ENCODE measurements at regions not wholly inside any gene's neighbourhood (a gene's known extent, or its start where the extent isn't known, plus 50 kb on each side); places are given as distances from the start of the nearest gene placed in this dataset.
"Not testable (repeated sequence)": the region's sequence is repeated elsewhere in the genome, so short reads cannot be mapped to it uniquely, and the experiment has no call there.

DNA sequence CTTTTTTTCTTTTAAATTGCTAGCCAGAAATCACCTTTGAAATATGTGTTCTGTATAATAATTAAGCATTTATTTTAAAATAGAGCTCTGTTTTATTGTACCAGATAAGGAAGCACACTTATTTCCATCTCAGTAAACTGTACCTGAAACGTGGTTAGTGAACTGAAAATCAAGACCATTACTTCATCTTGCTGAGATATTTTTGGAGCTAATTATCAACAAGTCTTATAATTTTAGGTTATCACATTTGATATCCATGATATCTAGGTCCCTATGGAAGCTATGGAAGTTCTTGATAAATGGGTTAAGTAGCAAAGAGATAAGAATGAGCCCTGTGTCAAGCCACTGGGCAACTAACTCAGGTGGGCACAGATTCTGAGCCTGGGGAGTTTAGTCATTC, 187.2 kb downstream of the NFKBIZ start:
- no peak for DNase-seq (ENCODE audit: low read depth)

DNA sequence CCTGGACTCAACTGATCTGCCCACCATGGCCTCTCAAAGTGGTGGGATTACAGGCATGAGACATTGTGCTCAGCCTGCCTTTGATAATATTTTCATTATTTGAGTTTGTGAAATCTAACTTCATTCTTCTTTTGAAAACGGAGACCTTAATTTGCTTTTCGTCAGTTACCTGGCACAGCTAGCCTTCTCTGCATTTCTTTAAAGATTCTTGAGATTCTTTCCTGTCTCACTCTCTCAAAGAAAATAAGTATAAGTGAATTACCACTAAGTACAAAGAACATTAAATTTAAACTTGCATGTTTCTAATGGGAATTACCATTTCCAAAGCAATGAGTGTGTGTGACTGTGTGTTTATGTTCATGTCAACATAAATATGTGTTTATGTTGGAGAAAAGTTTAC, 187.9 kb downstream of the NFKBIZ start:
- DNase-seq (ENCODE audit: low read depth), result no peak

DNA sequence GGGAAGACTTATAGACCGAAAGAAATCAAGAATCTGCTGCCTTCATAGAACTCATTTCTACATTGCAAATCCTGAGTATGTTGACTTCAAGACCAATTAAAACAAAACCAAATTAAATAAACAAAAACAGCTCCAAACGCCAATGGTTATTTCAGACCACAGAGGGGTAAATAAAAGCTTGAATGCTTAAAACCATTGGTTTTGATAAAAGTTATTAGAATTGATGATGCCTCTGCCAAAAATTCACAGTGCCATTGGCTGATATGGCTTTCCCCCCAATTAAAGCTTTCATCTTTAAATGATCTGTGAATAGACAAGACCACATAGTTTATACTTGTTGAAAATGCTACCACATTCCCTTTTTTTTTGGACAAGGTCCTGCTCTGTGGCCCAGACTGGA, 188.5 kb downstream of the NFKBIZ start:
- no peak for DNase-seq (ENCODE audit: low read depth)

DNA sequence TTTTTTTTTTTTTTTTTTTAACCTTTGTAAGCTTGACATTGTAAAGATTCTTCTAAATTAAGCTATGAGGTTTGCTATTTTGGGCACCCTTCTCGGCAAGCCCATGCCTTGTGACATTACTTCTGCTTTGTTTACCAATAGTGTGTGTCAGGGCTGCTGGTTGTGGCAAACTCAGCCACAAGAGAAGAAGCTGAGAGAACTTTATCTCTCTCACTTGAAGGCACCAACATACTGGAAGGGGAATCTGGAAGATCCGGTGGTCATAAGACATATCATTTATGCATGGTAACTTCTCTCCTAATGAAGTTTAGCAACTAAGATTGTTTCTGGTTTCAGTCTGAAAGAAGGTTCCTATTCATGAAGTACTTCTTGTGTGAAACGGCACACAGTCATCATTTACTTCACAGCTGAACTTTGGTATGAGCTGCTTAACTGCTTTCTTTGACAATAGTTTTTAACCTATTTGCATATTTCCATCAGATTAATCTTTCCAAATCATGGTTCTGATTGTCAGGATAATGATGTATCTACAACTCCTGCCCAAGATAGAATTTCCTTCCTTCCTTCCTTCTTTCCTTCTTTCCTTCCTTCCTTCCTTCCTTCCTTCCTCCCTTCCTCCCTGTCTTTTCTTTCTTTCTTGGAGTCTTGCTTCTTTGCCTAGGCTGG, 189.3 kb downstream of the NFKBIZ start:
- DNase-seq (ENCODE audit: low read depth), result no peak

DNA sequence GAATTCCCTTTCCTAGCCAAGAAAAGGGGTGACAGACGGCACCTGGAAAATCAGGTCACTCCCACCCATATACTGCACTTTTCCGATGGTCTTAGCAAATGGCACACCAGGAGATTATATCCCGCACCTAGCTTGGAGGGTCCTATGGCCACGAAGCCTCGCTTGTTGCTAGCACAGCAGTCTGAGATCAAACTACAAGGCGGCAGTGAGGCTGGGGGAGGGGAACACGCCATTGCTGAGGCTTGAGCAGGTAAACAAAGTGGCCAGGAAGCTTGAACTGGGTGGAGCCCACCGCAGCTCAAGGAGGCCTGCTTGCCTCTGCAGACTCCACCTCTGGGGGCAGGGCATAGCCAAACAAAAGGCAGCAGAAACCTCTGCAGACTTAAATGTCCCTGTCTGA, 190.8 kb downstream of the NFKBIZ start:
- not testable (repeated sequence) for DNase-seq (ENCODE audit: low read depth)

DNA sequence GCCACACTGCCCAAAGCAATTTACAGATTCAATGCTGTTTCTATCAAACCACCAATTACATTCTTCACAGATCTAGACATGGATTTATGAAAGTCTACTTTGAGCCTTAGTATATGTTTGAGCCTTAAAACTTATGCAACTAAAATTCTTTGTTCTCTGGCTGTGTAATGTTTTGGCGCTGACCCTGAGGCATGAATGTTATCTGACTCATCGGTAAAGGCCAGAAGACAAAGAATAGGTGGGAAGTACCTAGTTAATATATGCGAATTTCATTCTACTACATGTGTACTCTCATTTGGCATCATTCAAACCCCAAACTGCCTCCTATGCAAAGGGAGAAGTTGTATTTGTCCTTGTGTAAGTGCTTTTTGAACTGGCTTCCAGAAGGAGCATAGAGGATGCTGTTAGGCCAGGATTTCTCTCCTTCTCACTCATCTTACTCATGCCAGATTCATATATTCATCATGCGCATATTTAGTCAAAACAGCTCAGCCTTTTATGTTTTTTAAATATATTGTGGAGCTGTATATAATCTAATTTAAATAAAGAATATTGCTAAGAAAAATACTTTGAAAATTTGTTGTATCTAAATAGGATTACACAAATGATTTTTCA, 204.2 kb downstream of the NFKBIZ start:
- DNase-seq (ENCODE audit: low read depth), result no peak

DNA sequence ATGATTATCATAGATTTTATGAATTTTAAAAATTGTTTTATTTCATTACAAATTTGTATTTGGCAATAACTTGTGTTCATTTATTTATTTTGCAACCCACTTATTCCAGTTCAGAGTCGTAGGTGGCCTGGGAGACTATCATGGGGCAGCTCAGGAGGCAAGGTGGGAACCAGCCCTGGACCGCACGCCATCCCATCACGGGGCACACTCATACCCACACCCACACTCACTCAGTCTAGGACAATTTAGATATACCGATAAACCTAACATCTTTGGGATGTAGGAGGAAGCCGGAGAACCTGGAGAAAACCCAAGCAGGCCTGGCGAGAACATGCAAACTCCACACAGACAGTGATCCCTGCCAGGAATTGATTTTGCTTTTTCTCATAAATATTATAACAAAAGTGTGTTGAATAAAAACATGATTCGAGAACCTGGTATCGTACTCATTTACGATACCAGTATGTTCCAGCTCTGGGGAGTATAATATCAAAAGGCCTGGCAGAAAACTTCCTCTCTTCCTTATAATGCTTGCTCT, 205.3 kb downstream of the NFKBIZ start:
- DNase-seq (ENCODE audit: low read depth), result no peak

DNA sequence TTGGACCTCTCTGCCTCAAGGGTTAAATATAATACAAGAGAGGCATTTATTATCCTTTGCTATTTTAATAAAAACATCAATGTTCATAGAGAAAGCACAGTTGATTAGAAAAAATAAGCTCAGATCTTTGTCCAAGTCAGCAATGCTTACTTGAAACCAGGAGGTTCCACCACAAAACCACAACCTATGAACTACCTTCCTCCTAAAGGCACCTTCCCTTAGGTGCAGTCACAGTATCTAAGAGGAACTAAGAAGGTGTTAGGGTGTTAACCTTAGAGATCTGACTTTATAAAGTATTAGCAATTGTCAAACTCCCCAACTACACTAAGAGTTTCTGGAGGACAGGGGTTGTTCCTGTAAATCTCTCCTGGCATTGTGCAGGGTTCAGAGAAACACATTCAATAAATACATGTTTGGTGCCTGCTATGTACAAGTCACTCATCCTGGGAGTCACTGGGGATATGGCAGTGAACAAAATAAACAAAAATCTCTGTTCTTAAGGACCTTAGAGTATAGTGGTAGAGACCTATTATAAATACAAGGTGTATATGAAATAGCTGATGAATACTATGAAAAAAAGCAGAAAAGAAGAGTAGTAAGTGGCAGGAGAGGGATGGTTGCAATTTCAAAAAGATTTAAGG, 208.6 kb downstream of the NFKBIZ start:
- DNase-seq (ENCODE audit: low read depth), result no peak

DNA sequence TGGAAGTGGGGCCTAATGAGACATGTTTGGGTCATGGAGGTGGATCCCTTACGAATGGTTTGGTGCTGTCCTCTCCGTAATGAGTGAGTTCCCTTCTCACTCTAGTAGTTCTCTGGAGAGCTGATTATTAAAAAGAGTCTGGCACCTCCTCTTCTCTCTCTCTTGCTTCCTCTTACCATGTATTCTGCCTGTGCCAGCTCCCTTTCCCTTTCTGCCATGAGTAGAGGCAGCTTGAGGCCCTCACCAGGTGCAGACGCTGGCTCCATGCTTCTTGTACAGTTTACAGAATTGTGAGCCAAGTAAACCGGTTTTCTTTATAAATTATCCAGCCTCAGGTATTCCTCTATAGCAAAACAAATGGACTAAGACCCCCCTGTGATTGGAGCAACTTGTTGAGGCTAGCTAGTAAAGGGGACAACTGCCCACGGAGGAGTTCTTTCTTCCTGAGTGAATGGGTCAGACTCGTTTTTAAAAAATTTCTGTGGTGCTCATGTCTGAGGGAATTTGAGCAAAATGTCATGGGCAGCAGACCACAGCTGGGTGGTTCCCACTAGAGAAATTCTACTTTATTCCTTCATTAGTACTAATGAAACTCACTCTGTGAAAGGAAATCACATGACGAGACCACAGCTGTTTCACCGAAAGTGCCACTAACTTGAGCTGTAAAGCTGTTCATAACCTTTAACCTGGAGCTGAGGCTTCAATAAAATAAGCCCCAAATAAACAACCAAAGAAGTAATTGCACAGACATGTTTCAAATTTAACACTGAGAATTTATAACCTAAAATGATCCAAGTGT, 210.0 kb downstream of the NFKBIZ start:
- no peak for DNase-seq (ENCODE audit: low read depth)

DNA sequence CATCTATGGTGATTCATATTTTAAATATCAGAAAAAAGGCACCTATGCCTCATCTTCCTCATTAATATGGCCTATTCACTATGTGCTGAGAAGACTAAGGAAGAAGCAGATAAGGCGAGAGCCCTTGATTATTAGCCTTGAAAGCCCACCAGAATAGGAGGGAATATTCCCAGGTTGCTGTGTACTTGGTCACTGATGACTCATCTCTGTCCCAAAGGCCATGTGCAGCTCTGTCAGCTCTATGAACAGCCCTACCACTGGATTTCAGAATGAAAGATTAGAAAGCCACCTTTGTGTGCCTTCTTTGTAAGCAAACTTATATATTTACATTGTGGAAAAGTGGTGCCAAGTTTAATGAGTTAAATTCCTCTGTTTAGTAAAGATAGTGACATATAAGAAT, 211.5 kb downstream of the NFKBIZ start:
- DNase-seq (ENCODE audit: low read depth), result no peak

DNA sequence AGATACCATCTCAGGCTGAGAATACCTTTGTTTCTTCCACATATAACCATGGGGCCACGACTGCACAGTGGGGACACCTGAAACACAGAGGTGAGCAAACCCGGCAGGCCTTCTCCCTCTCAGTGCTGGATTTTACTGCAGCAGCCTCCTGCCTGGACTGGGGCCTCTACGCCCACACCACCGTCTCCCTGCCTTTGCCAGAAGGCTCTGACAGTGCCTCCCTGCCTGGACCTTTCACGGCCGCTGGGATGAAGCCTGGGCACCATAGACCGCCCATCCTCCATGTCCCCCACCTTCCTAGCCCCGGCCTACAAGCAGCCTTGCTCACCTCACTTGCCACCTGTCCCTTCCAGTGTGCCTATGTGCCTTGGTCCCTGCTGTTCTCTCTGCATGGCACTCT, 214.3 kb downstream of the NFKBIZ start:
- DNase-seq (ENCODE audit: low read depth), result no peak

DNA sequence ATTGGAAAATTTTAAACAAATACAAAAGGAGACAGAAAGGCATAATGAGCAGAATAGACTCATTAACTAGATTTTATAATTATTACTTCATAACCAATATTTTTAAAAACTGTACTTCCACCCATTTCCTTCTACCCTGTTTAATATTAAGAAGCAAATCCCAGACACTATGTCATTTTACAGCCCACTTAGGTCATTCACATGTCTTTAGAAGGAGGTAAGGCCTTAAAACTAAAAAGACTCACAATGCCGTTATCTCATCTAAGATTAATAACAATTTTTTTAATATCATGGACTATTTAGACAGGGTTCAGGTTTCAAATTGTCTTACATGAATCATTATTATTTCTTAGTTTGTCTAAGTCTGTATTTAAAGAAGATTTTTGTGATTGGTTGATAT, 217.2 kb downstream of the NFKBIZ start:
- no peak for DNase-seq (ENCODE audit: low read depth)

DNA sequence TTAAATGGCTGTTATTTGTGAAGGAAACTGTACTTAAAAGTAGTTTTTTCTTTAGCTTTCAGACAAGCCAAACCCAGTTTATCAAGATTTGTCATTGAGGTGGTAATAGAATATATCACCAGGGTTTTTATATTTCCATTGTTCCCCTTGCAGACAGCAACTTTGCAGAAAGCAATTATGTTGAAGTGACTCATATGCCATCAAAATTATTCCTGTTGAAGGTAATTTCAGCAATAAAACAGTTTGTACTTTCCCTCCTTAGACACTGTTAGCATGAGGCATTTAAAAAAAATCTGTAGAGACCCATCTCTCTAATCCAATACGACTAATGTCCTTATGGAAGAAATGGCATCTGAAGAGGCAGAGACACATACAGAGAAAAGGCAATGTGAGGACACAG, 219.0 kb downstream of the NFKBIZ start:
- DNase-seq (ENCODE audit: low read depth), result no peak

DNA sequence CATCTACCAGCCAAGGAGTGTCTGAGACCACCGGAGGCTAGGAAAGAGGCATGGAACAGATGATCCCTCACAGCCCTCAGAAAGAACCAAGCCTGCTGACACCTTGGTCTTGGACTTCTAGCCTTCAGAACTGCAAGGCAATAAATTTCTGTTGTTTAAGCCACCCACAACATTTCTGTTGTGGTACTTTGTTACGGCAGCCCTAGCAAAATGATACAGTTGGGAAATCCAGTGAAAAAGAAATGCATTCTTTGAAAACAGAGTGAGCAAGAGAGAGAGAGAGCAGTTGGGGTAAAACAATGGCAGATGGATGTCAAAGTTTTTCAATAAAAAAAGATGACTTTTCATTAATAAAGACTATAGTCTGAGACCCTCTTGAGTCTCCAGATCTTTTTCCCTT, 219.4 kb downstream of the NFKBIZ start:
- no peak for DNase-seq (ENCODE audit: low read depth)

DNA sequence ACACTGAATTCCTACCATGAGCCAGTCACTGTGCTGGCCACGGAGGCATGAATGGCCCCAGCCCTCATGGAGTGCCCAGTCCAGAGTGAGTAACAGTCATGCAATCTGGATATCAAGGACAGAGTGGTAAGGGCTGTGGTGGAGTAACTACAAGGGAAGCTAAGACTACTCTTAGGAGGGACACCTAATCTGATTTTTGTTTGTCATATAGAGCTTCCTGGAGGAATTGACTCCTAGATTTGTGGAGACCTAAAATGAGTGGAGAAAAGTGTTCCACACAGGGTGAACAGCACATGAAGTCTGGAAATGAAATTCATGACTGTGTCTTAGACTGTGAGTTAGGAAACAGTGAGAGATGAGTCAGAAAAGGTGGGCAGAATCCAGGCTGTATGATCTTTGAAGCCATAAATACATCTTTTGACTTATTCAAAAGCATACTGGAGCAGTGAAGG, 219.9 kb downstream of the NFKBIZ start:
- no peak for DNase-seq (ENCODE audit: low read depth)

DNA sequence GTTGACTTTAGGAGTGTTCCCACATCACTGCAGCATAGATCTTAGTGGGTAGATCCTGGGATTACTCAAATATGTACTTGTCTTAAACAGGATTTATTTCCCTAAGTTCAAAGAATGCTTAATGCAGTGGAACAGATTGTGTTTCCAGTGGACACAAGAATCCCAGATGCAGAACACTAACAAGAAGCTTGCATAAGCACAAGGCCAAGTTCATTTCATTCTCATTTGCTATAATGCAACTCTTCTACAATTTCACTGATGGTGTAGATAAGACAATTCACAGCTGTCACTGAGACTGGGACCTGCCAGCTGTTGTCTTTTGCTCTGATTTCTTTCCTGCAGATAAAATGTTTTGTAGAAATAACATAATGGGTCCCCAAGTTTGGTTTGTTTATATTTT, 225.6 kb downstream of the NFKBIZ start:
- DNase-seq (ENCODE audit: low read depth), result no peak

DNA sequence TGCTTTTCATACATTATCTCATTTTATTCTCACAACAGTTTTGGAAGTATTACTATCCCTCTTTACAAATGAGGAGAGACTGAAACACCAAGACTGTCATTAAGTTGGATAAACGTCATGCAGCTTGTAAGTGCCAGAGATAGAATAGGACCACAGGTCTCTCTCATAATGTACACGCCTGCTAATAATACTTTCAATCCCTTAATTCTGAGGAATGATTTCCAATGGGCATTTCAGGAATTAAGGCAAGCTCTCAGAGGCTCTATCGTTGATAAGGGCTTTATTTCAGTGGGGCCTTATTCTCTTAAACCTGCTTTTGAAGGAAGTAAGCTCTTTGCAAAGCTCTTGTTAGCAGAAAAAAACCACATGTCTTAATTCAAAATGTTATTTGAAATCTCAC, 229.1 kb downstream of the NFKBIZ start:
- DNase-seq (ENCODE audit: low read depth), result no peak

DNA sequence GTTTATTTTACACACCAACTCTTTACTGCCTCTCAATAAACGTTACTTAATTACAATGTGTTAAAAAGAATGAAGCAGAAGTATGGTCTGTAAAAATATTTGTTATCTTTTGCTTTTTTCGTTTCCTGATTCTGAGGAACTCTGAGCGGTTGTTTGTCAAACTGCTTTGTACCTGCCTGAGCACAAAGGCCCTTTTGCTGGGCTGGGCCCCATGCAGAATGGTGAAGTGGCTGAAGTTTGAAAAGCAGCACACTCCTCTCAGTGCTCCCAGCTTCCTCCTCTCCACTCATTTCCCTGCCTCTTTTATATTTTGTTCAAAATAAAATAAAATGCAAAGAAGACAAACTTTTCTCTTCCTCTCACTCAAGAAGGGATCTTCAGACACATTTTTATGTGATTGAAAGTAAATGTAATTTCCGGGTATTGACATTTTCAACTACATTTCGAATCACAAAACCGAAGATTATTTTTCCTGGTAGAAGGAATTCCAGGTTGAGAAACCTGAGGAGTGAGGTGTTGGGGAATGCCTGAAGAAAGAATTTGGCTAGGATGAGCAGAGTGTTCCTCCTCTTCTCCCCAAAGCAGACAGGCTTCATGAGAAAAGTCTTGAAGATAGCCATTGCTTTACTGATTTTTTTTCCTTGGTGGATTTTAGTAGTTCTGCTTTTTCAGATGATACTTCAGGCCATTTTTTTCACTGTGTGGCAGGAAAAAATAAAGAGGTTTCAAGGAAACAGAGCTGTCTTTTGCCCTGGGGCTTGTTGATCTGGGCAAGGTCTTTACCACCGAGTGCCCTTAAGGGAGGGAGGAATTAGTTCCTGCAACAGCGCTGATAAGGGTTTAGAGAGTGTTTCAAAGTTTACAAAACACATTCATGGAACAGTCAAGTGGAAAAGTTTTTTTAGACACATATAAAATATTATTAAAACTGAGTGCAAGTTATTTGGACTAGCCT, 229.8 kb downstream of the NFKBIZ start:
- no peak for DNase-seq (ENCODE audit: low read depth)

DNA sequence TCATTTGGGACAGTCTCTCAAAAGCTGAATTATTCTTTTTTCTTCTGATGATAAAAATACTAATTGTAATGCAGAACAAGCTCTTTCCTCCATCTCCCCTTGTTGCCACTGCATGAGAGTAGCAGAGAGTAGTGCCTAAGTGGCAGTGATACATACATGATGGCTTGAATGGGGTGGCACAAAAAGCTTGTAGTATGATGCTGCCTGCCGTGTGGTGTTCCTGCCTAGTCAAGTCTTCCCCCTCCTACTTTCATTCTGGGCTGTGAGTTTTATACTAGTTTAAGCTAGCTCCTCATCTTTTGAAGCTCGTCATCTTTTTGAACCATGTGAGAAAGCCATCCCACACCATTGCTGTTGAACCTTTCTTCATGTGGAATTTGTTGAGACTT, 230.5 kb downstream of the NFKBIZ start:
- no peak for DNase-seq (ENCODE audit: low read depth)

DNA sequence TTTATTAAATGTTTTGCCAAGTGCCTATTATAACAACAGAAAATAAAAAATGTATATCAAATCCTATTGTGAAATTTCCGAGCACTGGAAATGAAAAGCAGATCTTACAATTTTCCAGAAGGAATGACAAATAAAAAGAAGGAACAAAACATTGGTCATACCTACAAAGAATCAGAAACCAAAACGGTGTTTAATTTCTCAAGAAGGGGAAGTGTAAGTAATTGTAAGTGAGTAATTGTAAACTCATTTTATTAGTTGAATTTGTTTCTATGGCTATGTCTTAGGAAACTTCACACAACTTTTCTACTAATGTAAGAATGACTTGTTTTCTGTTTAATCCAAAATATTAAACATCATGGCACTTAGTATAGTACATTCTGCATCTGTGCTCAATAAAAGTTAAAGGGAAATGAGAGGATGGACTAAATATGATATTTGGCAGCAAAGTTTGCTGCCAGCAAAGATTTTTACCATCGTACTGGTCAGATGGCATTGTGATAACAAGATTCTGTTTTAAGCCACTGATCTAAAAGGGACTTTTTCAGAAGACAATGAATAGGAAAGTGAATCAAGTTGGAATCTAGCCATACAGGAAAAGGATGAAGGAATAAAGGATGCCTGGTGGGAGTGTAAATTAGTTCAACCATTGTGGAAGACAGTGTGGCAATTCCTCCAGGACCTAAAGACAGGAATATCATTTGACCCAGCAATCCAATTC, 232.4 kb downstream of the NFKBIZ start:
- DNase-seq (ENCODE audit: low read depth), result no peak

Measured in forelimb muscle (tissue), 1 donor.